ENCODE measurements at regions not wholly inside any gene's neighbourhood (a gene's known extent, or its start where the extent isn't known, plus 50 kb on each side); places are given as distances from the start of the nearest gene placed in this dataset.

DNA sequence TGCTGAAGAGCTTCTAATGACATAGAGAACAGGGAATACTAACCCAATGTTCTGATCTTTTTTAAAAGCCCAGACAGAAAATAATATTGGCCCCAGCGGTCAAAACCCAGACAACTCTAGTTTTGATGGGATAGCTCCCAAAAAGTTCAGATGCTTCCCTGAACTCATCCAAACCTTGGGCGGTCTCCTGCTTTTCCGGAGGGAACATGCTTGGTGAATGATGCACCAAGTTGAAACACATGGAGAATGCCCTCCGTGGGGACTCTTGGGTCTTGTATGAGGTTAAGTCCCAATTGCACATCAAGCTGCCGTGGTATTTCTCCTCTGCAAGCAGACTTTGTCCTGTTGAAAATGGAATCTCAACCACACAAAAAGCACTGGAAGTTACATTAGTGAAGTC lies 120.7 kb upstream of the CTAGE1 start:
- TF ChIP-seq, protein P1, sequence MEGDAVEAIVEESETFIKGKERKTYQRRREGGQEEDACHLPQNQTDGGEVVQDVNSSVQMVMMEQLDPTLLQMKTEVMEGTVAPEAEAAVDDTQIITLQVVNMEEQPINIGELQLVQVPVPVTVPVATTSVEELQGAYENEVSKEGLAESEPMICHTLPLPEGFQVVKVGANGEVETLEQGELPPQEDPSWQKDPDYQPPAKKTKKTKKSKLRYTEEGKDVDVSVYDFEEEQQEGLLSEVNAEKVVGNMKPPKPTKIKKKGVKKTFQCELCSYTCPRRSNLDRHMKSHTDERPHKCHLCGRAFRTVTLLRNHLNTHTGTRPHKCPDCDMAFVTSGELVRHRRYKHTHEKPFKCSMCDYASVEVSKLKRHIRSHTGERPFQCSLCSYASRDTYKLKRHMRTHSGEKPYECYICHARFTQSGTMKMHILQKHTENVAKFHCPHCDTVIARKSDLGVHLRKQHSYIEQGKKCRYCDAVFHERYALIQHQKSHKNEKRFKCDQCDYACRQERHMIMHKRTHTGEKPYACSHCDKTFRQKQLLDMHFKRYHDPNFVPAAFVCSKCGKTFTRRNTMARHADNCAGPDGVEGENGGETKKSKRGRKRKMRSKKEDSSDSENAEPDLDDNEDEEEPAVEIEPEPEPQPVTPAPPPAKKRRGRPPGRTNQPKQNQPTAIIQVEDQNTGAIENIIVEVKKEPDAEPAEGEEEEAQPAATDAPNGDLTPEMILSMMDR (IDR thresholded peaks at IDR 0.05; ENCODE audit: borderline replicate concordance, extremely low read depth, low read length, poor library complexity, severe bottlenecking): no peak
- no peak for TF ChIP-seq EZH2 (IDR thresholded peaks at IDR 0.05; ENCODE audit: borderline replicate concordance, low read depth, low read length, severe bottlenecking)

Data from DND-41 (cell line).